K562 (cell line): ENCODE measurements at regions not wholly inside any gene's neighbourhood (a gene's known extent, or its start where the extent isn't known, plus 50 kb on each side); places are given as distances from the start of the nearest gene placed in this dataset.
A peak's percentile ranks its signal among the peaks of the same experiment; 100 is the strongest.

ENCODE experiments used
- ATAC-seq: fragments of 200-7000 bp; cut with Tn5 transposase; 3 replicates; pipeline ENCODE4 v1.9.1; 2020; ENCODE audit warnings: moderate library complexity
- BruUV-seq: library from RNA; stranded (reverse); fragments of 400-500 nt; replicated peaks from 2 replicates; lab custom pipeline; 2021; lab: Mats Ljungman, UMichigan
- CTCF ChIA-PET: fragments of 300-600 bp; formaldehyde crosslinking; extraction: SDS; loops from one replicate; lab custom pipeline; 2021; ENCODE audit warnings: low intra/inter-chr PET ratio; lab: Yijun Ruan, JAX
- POLR2A ChIA-PET: fragments of 300-600, 350-650 bp; sonication (Branson Sonifier 250); formaldehyde crosslinking; extraction: SDS; loops from one replicate; lab custom pipeline; 2021; ENCODE audit warnings: antibody characterized with exemption, inconsistent platforms; lab: Yijun Ruan, JAX
- DNase-seq, 4 experiments: peaks; one replicate each; pipeline versions ENCODE4 v3.0.0 to v3.0.0-alpha.2; 2011 to 2018; ENCODE audit warnings: low spot score in 3 of 4, mixed read lengths in 3 of 4; ENCODE audit errors: extremely low read depth in 1 of 4
- FAIRE-seq: peaks from 2 replicates; lab custom pipeline; 2011; peaks lifted over from hg19 to GRCh38; lab: Jason Lieb, UNC
- H2AFZ ChIP-seq: 2 replicates; pipeline ENCODE4 v1.6.0; 2011; ENCODE audit warnings: low read depth, low read length, control low read depth, inconsistent platforms
- H3K27ac ChIP-seq: fragments of 200-600 bp; 3 replicates; pipeline ENCODE4 v1.8.0; 2011; ENCODE audit warnings: low read depth, mild to moderate bottlenecking, control low read depth, inconsistent platforms, low read length, moderate library complexity, mixed read lengths; ENCODE audit errors: extremely low read depth
- H3K27me3 ChIP-seq, 2 experiments: fragments of 300-600 bp in 1 of 2; 2 replicates in 1 of 2; 3 replicates in 1 of 2; pipeline versions ENCODE4 v1.6.0 to v1.8.0; 2011; ENCODE audit warnings: inconsistent platforms in 2 of 2, low read length in 2 of 2, mild to moderate bottlenecking in 1 of 2, mixed read lengths in 1 of 2, moderate library complexity in 1 of 2; ENCODE audit not compliant: control insufficient read depth in 2 of 2, insufficient read depth in 2 of 2
- H3K36me3 ChIP-seq: fragments of 300-600 bp; 3 replicates; pipeline ENCODE4 v1.8.0; 2011; ENCODE audit warnings: mild to moderate bottlenecking, low read length, inconsistent platforms; ENCODE audit not compliant: control insufficient read depth, insufficient read depth
- H3K4me1 ChIP-seq, 2 experiments: fragments of 200-600 bp in 1 of 2; replicated peaks in 1 of 2; 2 replicates in 1 of 2; 3 replicates in 1 of 2; pipeline versions ENCODE4 v1.5.1 to v1.8.0; 2011; ENCODE audit warnings: inconsistent platforms in 2 of 2, low read length in 2 of 2, mild to moderate bottlenecking in 1 of 2, mixed read lengths in 1 of 2, moderate library complexity in 1 of 2; ENCODE audit not compliant: control insufficient read depth in 2 of 2, insufficient read depth in 2 of 2
- H3K4me2 ChIP-seq: 2 replicates; pipeline ENCODE4 v1.6.1; 2011; ENCODE audit warnings: low read length, control low read depth, inconsistent platforms, mixed read lengths; ENCODE audit not compliant: insufficient read depth
- H3K4me3 ChIP-seq: fragments of 200-600 bp; sonication (generic), shearing (Covaris generic); 2 replicates; pipeline ENCODE4 v1.5.1; 2016; ENCODE audit warnings: control low read depth, inconsistent platforms
- H3K79me2 ChIP-seq: fragments of 200-600 bp; 3 replicates; pipeline ENCODE4 v1.8.0; 2011; ENCODE audit warnings: low read length, inconsistent platforms; ENCODE audit not compliant: control insufficient read depth, insufficient read depth
- H3K9ac ChIP-seq, 2 experiments: 2 replicates each; pipeline versions ENCODE4 v1.6.0 to v1.6.1; 2011; ENCODE audit warnings: low read depth in 2 of 2, low read length in 2 of 2, control low read depth in 1 of 2, inconsistent platforms in 1 of 2, mild to moderate bottlenecking in 1 of 2, mixed read lengths in 1 of 2; ENCODE audit not compliant: insufficient read depth in 1 of 2
- H3K9me1 ChIP-seq: one replicate; pipeline ENCODE4 v1.6.0; 2011; ENCODE audit warnings: inconsistent platforms, mild to moderate bottlenecking, low read length, moderate library complexity; ENCODE audit not compliant: control insufficient read depth, insufficient read depth
- H3K9me3 ChIP-seq: replicated peaks from 2 replicates; pipeline ENCODE4 v1.5.1; 2011; ENCODE audit warnings: low read depth, low read length, inconsistent platforms; ENCODE audit not compliant: control insufficient read depth, insufficient read depth
- H4K20me1 ChIP-seq: replicated peaks from 2 replicates; pipeline ENCODE4 v1.6.1; 2011; ENCODE audit warnings: low read length, inconsistent platforms, mixed read lengths; ENCODE audit not compliant: control insufficient read depth, insufficient read depth
- SPI1 ChIP-seq: IDR thresholded peaks from 2 replicates; pipeline ENCODE4 v1.6.1; 2011; ENCODE audit warnings: low read depth, low read length, control low read depth, borderline replicate concordance
- WGBS: fragments of 100-300 bp; shearing (Covaris generic); methylation state at CpG from one replicate; pipeline ENCODE4 v1.1.6; 2016; ENCODE audit warnings: low coverage, mixed read lengths; ENCODE audit not compliant: insufficient coverage; ENCODE audit errors: missing lambda C conversion rate; 5-methylcytosine and 5-hydroxymethylcytosine counted together
- in situ Hi-C: fragments of 300-500 bp; cut with MboI; formaldehyde crosslinking; loops from 4 replicates; pipeline ENCODE4 v1.15.0; 2018; ENCODE audit warnings: inconsistent platforms, mixed read lengths
- intact Hi-C: fragments of 100-400 bp; cut with micrococcal nuclease; formaldehyde crosslinking; loops from 2 replicates; pipeline ENCODE4 v1.14.2; 2022
- TF ChIP-seq, protein P1 (sequence below): fragments of 450-650 bp; formaldehyde crosslinking; IDR thresholded peaks from 2 replicates; pipeline ENCODE4 v1.4.0; 2020; ENCODE audit warnings: mild to moderate bottlenecking, moderate library complexity
- TF ChIP-seq, protein P2 (sequence below), 2 experiments: fragments of 450-650 bp in 1 of 2; sonication (generic) in 1 of 2; formaldehyde crosslinking in 1 of 2; IDR thresholded peaks; 2 replicates each; pipeline versions ENCODE4 v1.7.1 to v1.9.0; 2016 to 2022; ENCODE audit warnings: inconsistent platforms in 1 of 2, mild to moderate bottlenecking in 1 of 2, missing genetic modification reagents in 1 of 2

- H3K36me3 ChIP-seq = no peaks in the 10 kb centered on the region
- no peaks in the 10 kb centered on the region for H3K9me1 ChIP-seq
- BruUV-seq = no TSS peak
- H4K20me1 ChIP-seq = no peaks in the 10 kb centered on the region
- ChIA-PET POLR2A (interaction anchor here (0.7 kb wide), 1 partner anchor 8 kb away, joined by 4 read pairs; no protein-coding TSS in a partner anchor), CTCF (interaction anchor here (0.7 kb wide), 1 partner anchor 8 kb away, joined by 4 read pairs; no protein-coding TSS in a partner anchor)
- H3K9ac ChIP-seq = no peak overlapping the region
- ATAC-seq (no peak), DNase-seq (no peak), FAIRE-seq (no peak)
- intact Hi-C loops = no loop called here
- no peak overlapping the region for H3K4me2 ChIP-seq
- peaks cover 7 to 10% of the 10 kb centered on the region in 2 experiments for H3K27me3 ChIP-seq
- no peaks in the 10 kb centered on the region for H3K79me2 ChIP-seq
- in situ Hi-C loops = no loop called here
- no peaks in the 10 kb centered on the region for H3K4me1 ChIP-seq
- H3K27ac ChIP-seq = no peak overlapping the region
- no peak overlapping the region for H3K4me3 ChIP-seq
- TF ChIP-seq, protein P1, sequence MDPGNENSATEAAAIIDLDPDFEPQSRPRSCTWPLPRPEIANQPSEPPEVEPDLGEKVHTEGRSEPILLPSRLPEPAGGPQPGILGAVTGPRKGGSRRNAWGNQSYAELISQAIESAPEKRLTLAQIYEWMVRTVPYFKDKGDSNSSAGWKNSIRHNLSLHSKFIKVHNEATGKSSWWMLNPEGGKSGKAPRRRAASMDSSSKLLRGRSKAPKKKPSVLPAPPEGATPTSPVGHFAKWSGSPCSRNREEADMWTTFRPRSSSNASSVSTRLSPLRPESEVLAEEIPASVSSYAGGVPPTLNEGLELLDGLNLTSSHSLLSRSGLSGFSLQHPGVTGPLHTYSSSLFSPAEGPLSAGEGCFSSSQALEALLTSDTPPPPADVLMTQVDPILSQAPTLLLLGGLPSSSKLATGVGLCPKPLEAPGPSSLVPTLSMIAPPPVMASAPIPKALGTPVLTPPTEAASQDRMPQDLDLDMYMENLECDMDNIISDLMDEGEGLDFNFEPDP = no peak
- TF ChIP-seq SPI1 = 0 out of 2 replicates have a peak, but pooled peaks have one; percentile 9
- TF ChIP-seq, protein P2, sequence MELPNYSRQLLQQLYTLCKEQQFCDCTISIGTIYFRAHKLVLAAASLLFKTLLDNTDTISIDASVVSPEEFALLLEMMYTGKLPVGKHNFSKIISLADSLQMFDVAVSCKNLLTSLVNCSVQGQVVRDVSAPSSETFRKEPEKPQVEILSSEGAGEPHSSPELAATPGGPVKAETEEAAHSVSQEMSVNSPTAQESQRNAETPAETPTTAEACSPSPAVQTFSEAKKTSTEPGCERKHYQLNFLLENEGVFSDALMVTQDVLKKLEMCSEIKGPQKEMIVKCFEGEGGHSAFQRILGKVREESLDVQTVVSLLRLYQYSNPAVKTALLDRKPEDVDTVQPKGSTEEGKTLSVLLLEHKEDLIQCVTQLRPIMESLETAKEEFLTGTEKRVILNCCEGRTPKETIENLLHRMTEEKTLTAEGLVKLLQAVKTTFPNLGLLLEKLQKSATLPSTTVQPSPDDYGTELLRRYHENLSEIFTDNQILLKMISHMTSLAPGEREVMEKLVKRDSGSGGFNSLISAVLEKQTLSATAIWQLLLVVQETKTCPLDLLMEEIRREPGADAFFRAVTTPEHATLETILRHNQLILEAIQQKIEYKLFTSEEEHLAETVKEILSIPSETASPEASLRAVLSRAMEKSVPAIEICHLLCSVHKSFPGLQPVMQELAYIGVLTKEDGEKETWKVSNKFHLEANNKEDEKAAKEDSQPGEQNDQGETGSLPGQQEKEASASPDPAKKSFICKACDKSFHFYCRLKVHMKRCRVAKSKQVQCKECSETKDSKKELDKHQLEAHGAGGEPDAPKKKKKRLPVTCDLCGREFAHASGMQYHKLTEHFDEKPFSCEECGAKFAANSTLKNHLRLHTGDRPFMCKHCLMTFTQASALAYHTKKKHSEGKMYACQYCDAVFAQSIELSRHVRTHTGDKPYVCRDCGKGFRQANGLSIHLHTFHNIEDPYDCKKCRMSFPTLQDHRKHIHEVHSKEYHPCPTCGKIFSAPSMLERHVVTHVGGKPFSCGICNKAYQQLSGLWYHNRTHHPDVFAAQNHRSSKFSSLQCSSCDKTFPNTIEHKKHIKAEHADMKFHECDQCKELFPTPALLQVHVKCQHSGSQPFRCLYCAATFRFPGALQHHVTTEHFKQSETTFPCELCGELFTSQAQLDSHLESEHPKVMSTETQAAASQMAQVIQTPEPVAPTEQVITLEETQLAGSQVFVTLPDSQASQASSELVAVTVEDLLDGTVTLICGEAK (IDR thresholded peaks at IDR 0.05) = peak; percentile 51; the same call in 1 of the 2 replicates
- TF ChIP-seq, protein P2 (CRISPR knock-in tag; IDR thresholded peaks at IDR 0.05) = no peak
- WGBS = 36% methylated on average over 4 of the region's 5 CpGs
- H3K9me3 ChIP-seq = no peaks in the 10 kb centered on the region
- no peak overlapping the region for H2AFZ ChIP-seq
Measured at GRCh38 chr17:59483860-59484259, 81.5 kb upstream of the DHX40 start.
